ENCODE measurements at regions not wholly inside any gene's neighbourhood (a gene's known extent, or its start where the extent isn't known, plus 50 kb on each side); places are given as distances from the start of the nearest gene placed in this dataset.

GRCh38 chr7:79828866-79829265, 305.8 kb upstream of the GNAI1 start:
- TF ChIP-seq CTCF (IDR thresholded peaks at IDR 0.05): no peak
- no peak for TF ChIP-seq POLR2A (IDR thresholded peaks at IDR 0.05)
- TF ChIP-seq POLR2AphosphoS5 (IDR thresholded peaks at IDR 0.05): no peak
- no peak for TF ChIP-seq EP300 (IDR thresholded peaks at IDR 0.05)

Measured in stomach (tissue), 4 donors.